Ascending aorta (tissue), 2 donors: ENCODE measurements at regions not wholly inside any gene's neighbourhood (a gene's known extent, or its start where the extent isn't known, plus 50 kb on each side); places are given as distances from the start of the nearest gene placed in this dataset.

Source experiments
- DNase-seq, 2 donors: peaks; one replicate each; pipeline ENCODE4 v3.0.0-alpha.2; 2019; ENCODE audit warnings: low spot score in 2 of 2
- H3K27ac ChIP-seq, 2 donors: fragments of 200-600 bp; sonication (generic); one replicate each; pipeline ENCODE4 v1.5.1; 2016 to 2017; ENCODE audit warnings: mild to moderate bottlenecking in 1 of 2
- H3K27me3 ChIP-seq: fragments of 200-600 bp; sonication (generic); one replicate; pipeline ENCODE4 v1.5.1; 2017
- H3K36me3 ChIP-seq, 2 donors: fragments of 200-600 bp; sonication (generic); one replicate each; pipeline ENCODE4 v1.5.1; 2016
- H3K4me1 ChIP-seq, 2 donors: fragments of 200-600 bp; sonication (generic); one replicate each; pipeline ENCODE4 v1.5.1; 2016 to 2017; ENCODE audit warnings: mild to moderate bottlenecking in 1 of 2
- H3K4me3 ChIP-seq, 2 donors: fragments of 200-600 bp; sonication (generic); one replicate each; pipeline ENCODE4 v1.5.1; 2016 to 2017; ENCODE audit warnings: mild to moderate bottlenecking in 1 of 2
- H3K9me3 ChIP-seq, 2 donors: fragments of 200-600 bp; sonication (generic); one replicate each; pipeline ENCODE4 v1.5.1; 2016
- intact Hi-C: fragments of 100-400 bp; cut with DNase I; formaldehyde crosslinking; loops from one replicate; pipeline ENCODE4 v1.15.1; 2023
- TF ChIP-seq, protein P1 (sequence below), 3 experiments: fragments of 200-600 bp in 2 of 3; fragments of 450-650 bp in 1 of 3; sonication (generic) in 2 of 3; IDR thresholded peaks; one replicate each; pipeline ENCODE4 v1.5.1; 2016 to 2019; ENCODE audit warnings: antibody characterized with exemption in 3 of 3, mild to moderate bottlenecking in 1 of 3, moderate library complexity in 1 of 3

DNA sequence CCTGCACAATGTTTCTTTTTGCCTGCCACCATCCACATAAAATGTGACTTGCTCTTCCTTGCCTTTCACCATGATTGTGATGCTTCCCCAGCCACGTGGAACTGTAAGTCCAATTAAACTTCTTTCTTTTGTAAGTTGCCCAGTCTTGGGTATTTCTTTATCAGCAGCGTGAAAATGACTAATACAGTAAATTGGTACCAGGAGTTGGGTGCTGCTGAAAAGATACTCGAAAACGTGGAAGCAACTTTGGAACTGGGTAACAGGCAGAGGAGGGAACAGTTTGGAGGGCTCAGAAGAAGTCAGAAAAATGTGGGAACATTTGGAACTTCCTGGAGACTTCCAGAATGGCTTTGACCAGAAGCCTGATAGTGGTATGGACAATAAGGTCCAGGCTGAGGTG lies 425.3 kb downstream of the GPATCH2 start:
- Histone ChIP-seq H3K27ac (no peak overlapping the region), H3K36me3 (no peaks in the 10 kb centered on the region), H3K27me3 (no peaks in the 10 kb centered on the region), H3K9me3 (peaks cover 0 to 7% of the 10 kb centered on the region in 2 donors), H3K4me1 (no peaks in the 10 kb centered on the region), H3K4me3 (no peak overlapping the region)
- TF ChIP-seq, protein P1, sequence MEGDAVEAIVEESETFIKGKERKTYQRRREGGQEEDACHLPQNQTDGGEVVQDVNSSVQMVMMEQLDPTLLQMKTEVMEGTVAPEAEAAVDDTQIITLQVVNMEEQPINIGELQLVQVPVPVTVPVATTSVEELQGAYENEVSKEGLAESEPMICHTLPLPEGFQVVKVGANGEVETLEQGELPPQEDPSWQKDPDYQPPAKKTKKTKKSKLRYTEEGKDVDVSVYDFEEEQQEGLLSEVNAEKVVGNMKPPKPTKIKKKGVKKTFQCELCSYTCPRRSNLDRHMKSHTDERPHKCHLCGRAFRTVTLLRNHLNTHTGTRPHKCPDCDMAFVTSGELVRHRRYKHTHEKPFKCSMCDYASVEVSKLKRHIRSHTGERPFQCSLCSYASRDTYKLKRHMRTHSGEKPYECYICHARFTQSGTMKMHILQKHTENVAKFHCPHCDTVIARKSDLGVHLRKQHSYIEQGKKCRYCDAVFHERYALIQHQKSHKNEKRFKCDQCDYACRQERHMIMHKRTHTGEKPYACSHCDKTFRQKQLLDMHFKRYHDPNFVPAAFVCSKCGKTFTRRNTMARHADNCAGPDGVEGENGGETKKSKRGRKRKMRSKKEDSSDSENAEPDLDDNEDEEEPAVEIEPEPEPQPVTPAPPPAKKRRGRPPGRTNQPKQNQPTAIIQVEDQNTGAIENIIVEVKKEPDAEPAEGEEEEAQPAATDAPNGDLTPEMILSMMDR (IDR thresholded peaks at IDR 0.05), result no peak
- no peak for DNase-seq
- intact Hi-C loops, result no loop called here

DNA sequence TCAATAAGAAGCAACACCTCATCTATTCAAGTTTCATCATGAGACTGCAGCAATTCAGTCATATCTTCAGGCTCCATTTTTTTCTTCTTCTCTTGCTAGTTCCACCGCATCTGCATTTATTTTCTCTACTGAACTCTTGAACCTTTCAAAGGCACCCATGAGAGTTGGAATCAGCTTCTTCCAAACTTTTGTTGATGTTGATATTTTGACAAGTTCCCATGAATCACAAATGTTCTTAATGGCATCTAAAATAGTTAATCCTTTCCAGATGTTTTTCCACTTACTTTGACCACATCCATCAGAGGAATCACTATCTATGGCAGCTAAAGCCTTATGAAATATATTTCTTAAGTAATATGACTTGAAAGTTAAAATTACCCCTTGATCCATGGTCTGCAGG lies 434.3 kb downstream of the GPATCH2 start:
- intact Hi-C loops, result no loop called here
- no peaks in the 10 kb centered on the region for H3K27me3 ChIP-seq
- no peak overlapping the region for H3K4me3 ChIP-seq
- no peaks in the 10 kb centered on the region for H3K36me3 ChIP-seq
- H3K9me3 ChIP-seq, result no peaks in the 10 kb centered on the region
- TF ChIP-seq, protein P1 (IDR thresholded peaks at IDR 0.05), result no peak
- H3K4me1 ChIP-seq, result no peaks in the 10 kb centered on the region
- H3K27ac ChIP-seq, result no peak overlapping the region
- DNase-seq, result no peak

DNA sequence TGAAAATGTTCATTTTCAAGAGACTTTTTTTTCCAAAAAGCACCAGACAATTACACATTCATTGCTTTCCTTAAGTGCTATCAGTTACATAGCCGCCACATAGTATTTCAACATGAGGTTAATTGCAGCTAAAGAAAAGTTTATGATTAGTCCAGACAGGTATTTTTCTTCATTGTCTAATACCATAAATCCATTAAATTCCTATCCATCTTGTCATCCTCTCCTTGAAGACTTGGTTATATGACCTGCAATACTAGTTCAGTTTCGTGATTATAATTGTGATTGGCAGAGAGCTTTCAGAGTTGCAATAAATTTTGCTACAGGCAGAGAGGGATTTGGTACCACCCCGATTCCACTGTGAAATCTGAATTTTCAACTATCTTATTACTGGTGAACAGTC lies 437.7 kb downstream of the GPATCH2 start:
- TF ChIP-seq, protein P1 (IDR thresholded peaks at IDR 0.05), result no peak
- Histone ChIP-seq H3K4me3 (no peak overlapping the region), H3K27me3 (no peaks in the 10 kb centered on the region), H3K4me1 (no peaks in the 10 kb centered on the region), H3K27ac (no peak overlapping the region), H3K36me3 (no peaks in the 10 kb centered on the region), H3K9me3 (peaks cover 0 to 5% of the 10 kb centered on the region in 2 donors)
- no peak for DNase-seq
- intact Hi-C loops, result no loop called here

DNA sequence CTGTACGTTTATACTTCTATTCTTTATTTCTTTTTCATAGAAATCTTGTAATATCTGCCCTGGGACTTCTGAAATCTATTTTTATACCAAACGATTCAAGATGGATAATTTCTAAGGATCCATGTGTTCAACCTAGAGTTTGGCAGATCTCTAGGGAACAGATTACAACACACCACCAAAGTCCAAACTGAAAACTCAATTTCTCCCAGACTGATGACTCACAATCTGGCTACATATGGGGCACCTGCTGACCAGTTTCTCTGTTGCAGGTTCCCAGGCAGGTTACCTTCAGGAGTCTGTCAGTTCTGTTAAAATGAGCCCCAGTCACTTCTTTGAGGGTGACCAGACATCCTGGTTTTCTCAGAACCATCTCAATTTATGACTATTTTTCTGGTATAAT lies 439.4 kb downstream of the GPATCH2 start:
- Histone ChIP-seq H3K36me3 (no peaks in the 10 kb centered on the region), H3K27ac (no peak overlapping the region), H3K4me1 (no peaks in the 10 kb centered on the region), H3K27me3 (no peaks in the 10 kb centered on the region), H3K4me3 (no peak overlapping the region), H3K9me3 (peaks cover 0 to 5% of the 10 kb centered on the region in 2 donors)
- no peak for DNase-seq
- intact Hi-C loops, result no loop called here
- TF ChIP-seq, protein P1 (IDR thresholded peaks at IDR 0.05), result no peak

DNA sequence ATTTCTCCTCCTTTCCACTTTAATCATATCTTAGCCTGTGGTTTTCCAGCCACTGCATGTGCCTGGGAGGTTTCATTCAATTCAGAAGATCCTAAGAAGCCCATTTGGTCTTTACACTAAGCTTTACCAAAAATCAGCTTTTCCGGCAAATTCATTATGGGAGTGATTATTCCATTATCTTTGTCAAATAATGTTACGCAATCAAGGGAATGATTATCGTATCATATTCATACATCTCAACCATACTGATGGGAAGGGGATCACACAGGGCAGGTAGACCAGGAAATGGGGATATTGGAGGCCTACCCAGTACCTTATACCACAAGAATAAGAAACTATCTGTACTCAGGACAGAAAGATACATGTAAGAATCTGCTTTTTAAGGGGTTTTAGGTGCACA lies 440.5 kb downstream of the GPATCH2 start:
- H3K27ac ChIP-seq, result no peak overlapping the region

More for the DNA sequence above, 440.5 kb downstream of the GPATCH2 start:
- no peaks in the 10 kb centered on the region for H3K27me3 ChIP-seq
- no peaks in the 10 kb centered on the region for H3K4me1 ChIP-seq
- DNase-seq, result no peak
- no peak overlapping the region for H3K4me3 ChIP-seq
- peaks cover 0 to 5% of the 10 kb centered on the region in 2 donors for H3K9me3 ChIP-seq
- intact Hi-C loops, result no loop called here
- TF ChIP-seq, protein P1 (IDR thresholded peaks at IDR 0.05), result no peak
- no peaks in the 10 kb centered on the region for H3K36me3 ChIP-seq
